A549 (cell line): ENCODE measurements at regions not wholly inside any gene's neighbourhood (a gene's known extent, or its start where the extent isn't known, plus 50 kb on each side); places are given as distances from the start of the nearest gene placed in this dataset.

Source experiments
- ATAC-seq, 2 experiments: fragments of 200-7000 bp in 1 of 2; fragments of >200 bp in 1 of 2; cut with Nextera tagmentation in 1 of 2; cut with Tn5 transposase in 1 of 2; 3 replicates each; pipeline versions ENCODE4 v1.8.0 to v1.9.1; 2018 to 2020; ENCODE audit warnings: mild to moderate bottlenecking in 1 of 2, moderate library complexity in 1 of 2
- CTCF ChIA-PET: fragments of 300-600 bp; sonication (Branson Sonifier 250); formaldehyde crosslinking; extraction: SDS; loops from one replicate; lab custom pipeline; 2021; ENCODE audit warnings: antibody characterized with exemption, inconsistent platforms; lab: Yijun Ruan, JAX
- POLR2A ChIA-PET: fragments of 350-600 bp; formaldehyde crosslinking; extraction: SDS; loops from one replicate; lab custom pipeline; 2021; ENCODE audit warnings: antibody characterized with exemption, inconsistent platforms; lab: Yijun Ruan, JAX
- DNase-seq, 2 experiments: peaks; one replicate each; pipeline versions ENCODE4 v3.0.0 to v3.0.0-alpha.2; 2011 to 2016; ENCODE audit warnings: low read depth in 1 of 2, low spot score in 1 of 2
- FAIRE-seq: peaks from 2 replicates; lab custom pipeline; 2011; peaks lifted over from hg19 to GRCh38; lab: Jason Lieb, UNC
- H3K27ac ChIP-seq, 2 experiments: fragments of >200 bp; sonication (Bioruptor Twin); formaldehyde crosslinking; 3 replicates each; pipeline ENCODE4 v1.5.1; 2016 to 2017
- H3K4me1 ChIP-seq: fragments of >200 bp; sonication (Bioruptor Twin); formaldehyde crosslinking; 3 replicates; pipeline ENCODE4 v1.6.1; 2016
- H3K4me2 ChIP-seq: fragments of >200 bp; sonication (Bioruptor Twin); formaldehyde crosslinking; 3 replicates; pipeline ENCODE4 v1.6.1; 2016
- H3K4me3 ChIP-seq: fragments of >200 bp; sonication (Bioruptor Twin); formaldehyde crosslinking; 3 replicates; pipeline ENCODE4 v1.5.1; 2016
- H3K9me3 ChIP-seq: fragments of >200 bp; sonication (Bioruptor Twin); formaldehyde crosslinking; 3 replicates; pipeline ENCODE4 v1.6.1; 2016
- BCL3 ChIP-seq: fragments of >200 bp; sonication (Bioruptor Twin); formaldehyde crosslinking; IDR thresholded peaks from 3 replicates; pipeline ENCODE4 v1.6.1; 2016
- CBX8 ChIP-seq: fragments of 200-600 bp; sonication (generic); IDR thresholded peaks from 2 replicates; pipeline ENCODE4 v1.6.1; 2016
- CEBPB ChIP-seq, 2 experiments: fragments of >200 bp in 1 of 2; sonication (Bioruptor Twin) in 1 of 2; formaldehyde crosslinking in 1 of 2; IDR thresholded peaks; 2 replicates each; pipeline ENCODE4 v1.6.1; 2012 to 2016
- CTCF ChIP-seq: fragments of >200 bp; sonication (Bioruptor Twin); formaldehyde crosslinking; IDR thresholded peaks from 3 replicates; pipeline ENCODE4 v1.5.1; 2016
- EHF ChIP-seq: fragments of 250-450 bp; sonication (Bioruptor Pico); IDR thresholded peaks from 2 replicates; pipeline ENCODE4 v1.5.0; 2020; ENCODE audit warnings: mild to moderate bottlenecking
- ELK1 ChIP-seq: fragments of 150-350 bp; IDR thresholded peaks from 2 replicates; pipeline ENCODE4 v1.6.1; 2014; ENCODE audit warnings: low read depth, mild to moderate bottlenecking, low read length
- FOXS1 ChIP-seq: fragments of 250-450 bp; sonication (Bioruptor Pico); IDR thresholded peaks from 2 replicates; pipeline ENCODE4 v1.5.0; 2020; ENCODE audit warnings: mild to moderate bottlenecking, moderate library complexity
- GATA3 ChIP-seq: IDR thresholded peaks from 2 replicates; pipeline ENCODE4 v1.6.1; 2012; ENCODE audit warnings: borderline replicate concordance
- HOXA7 ChIP-seq: fragments of 250-450 bp; sonication (Bioruptor Pico); IDR thresholded peaks from 2 replicates; pipeline ENCODE4 v1.5.0; 2020; ENCODE audit warnings: mild to moderate bottlenecking, moderate library complexity
- HOXB5 ChIP-seq: fragments of 250-450 bp; sonication (Bioruptor Pico); IDR thresholded peaks from 2 replicates; pipeline ENCODE4 v1.5.0; 2020; ENCODE audit warnings: mild to moderate bottlenecking, moderate library complexity
- JUN ChIP-seq, 2 experiments: fragments of >200 bp; sonication (Bioruptor Twin); formaldehyde crosslinking; IDR thresholded peaks; 2 replicates in 1 of 2; 3 replicates in 1 of 2; pipeline ENCODE4 v1.6.1; 2016 to 2017
- KDM1A ChIP-seq: fragments of 200-600 bp; sonication (generic); IDR thresholded peaks from 2 replicates; pipeline ENCODE4 v1.6.1; 2016; ENCODE audit warnings: low read depth, mild to moderate bottlenecking
- MAX ChIP-seq: IDR thresholded peaks from 2 replicates; pipeline ENCODE4 v1.6.1; 2012
- MAZ ChIP-seq: fragments of 150-350 bp; IDR thresholded peaks from 2 replicates; pipeline ENCODE4 v1.6.1; 2014; ENCODE audit warnings: antibody characterized with exemption, low read depth, low read length, borderline replicate concordance
- MYC ChIP-seq: IDR thresholded peaks from 2 replicates; pipeline ENCODE4 v1.6.1; 2012; ENCODE audit warnings: mild to moderate bottlenecking, inconsistent platforms, low read length, improper control_type of control experiment, borderline replicate concordance
- NPAS2 ChIP-seq: fragments of 250-450 bp; sonication (Bioruptor Pico); IDR thresholded peaks from 2 replicates; pipeline ENCODE4 v1.8.0; 2022; ENCODE audit warnings: mild to moderate bottlenecking, moderate library complexity, borderline replicate concordance
- PBX3 ChIP-seq: IDR thresholded peaks from 2 replicates; pipeline ENCODE4 v1.6.1; 2012
- SMC3 ChIP-seq: fragments of >200 bp; sonication (Bioruptor Twin); formaldehyde crosslinking; IDR thresholded peaks from 3 replicates; pipeline ENCODE4 v1.6.1; 2018; ENCODE audit warnings: inconsistent platforms
- WGBS: methylation state at CpG from one replicate; pipeline ENCODE4 v1.1.6; 2017; ENCODE audit errors: missing lambda C conversion rate; 5-methylcytosine and 5-hydroxymethylcytosine counted together

GRCh38 chr7:15737601-15738000 lies 51.1 kb upstream of the MEOX2 start:
- DNase-seq (no peak), ATAC-seq (no peak), FAIRE-seq (no peak)
- ChIA-PET POLR2A (no interaction called here), CTCF (no interaction called here)
- H3K27ac ChIP-seq: no peak overlapping the region
- H3K9me3 ChIP-seq: no peaks in the 10 kb centered on the region
- no peak overlapping the region for H3K4me3 ChIP-seq
- H3K4me2 ChIP-seq: no peak overlapping the region
- H3K4me1 ChIP-seq: no peaks in the 10 kb centered on the region
- WGBS: 4% methylated on average over 2 of the region's 2 CpGs
- TF ChIP-seq ELK1 (no peak), SMC3 (no peak), HOXA7 (CRISPR knock-in tag) (no peak), MAX (no peak), KDM1A (no peak), EHF (CRISPR knock-in tag) (no peak), MYC (no peak), MAZ (no peak), NPAS2 (CRISPR knock-in tag) (no peak), BCL3 (no peak), CBX8 (no peak), CEBPB (IDR thresholded peaks at IDR 0.05) (no peak), JUN (IDR thresholded peaks at IDR 0.05) (no peak), PBX3 (no peak), CTCF (no peak), GATA3 (no peak), HOXB5 (CRISPR knock-in tag) (no peak), FOXS1 (CRISPR knock-in tag) (no peak)
